A172 (cell line): ENCODE measurements at regions not wholly inside any gene's neighbourhood (a gene's known extent, or its start where the extent isn't known, plus 50 kb on each side); places are given as distances from the start of the nearest gene placed in this dataset.

Experiments
- DNase-seq: peaks from one replicate; pipeline ENCODE4 v3.0.0-alpha.2; 2015; ENCODE audit warnings: low spot score

DNA sequence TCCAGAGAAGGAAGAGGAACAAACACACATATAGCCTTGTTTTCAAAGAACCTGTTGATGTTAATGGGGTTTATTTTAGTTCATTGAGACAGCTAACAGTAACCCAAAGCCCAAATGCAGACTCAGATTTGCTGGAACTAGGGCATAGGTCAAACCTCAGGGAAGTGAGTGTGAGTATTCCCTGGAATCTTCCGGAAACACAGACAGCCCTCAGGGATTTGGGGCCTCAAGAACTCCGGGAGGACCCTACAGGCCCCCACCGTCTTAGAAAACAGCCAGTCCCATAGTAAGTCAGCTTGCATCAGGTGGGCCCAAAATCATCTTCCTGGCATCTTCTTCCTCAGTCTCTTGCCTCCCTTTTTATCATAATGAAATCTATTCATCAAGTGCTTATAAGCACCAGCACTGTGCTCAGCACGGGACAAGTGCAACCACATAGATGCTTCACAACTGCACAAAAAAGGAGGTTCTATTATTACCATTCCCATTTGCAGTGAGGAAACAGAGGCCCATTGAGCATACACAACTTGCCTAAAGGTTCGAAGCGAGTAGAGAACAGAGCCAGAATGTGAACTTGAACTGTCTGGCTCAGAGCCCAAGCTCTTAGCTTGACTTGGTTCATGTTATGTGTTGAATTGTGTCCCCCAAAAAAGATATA lies 50.2 kb upstream of the BCL11A start:
- DNase-seq: no peak

DNA sequence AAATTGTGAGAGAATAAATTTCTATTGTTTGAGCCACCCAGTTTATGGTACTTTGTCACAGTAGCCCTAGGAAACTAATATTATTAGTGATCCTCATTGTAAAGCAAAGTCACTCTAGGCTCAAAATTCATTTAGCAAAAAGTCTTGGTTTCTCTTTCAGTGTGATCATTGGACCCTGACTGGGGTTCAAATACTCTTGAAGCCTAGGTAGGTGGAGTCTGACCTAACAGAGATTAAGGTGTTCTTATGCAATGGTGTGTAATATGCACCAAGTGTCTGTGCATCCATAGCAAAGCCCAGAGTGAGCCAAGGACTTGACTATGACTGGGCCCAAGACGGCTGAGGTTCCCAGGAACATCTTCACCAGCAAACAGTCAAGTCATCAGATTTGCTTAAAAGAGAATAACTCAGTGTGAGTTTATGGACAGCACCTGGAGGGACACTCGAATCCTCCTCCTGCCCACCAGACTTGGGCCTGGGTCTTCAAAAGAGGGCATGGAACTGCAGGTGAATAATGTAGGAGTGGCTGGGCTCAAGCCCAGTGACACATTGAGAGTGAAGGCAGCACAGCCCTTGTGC lies 51.1 kb upstream of the BCL11A start:
- DNase-seq: no peak

DNA sequence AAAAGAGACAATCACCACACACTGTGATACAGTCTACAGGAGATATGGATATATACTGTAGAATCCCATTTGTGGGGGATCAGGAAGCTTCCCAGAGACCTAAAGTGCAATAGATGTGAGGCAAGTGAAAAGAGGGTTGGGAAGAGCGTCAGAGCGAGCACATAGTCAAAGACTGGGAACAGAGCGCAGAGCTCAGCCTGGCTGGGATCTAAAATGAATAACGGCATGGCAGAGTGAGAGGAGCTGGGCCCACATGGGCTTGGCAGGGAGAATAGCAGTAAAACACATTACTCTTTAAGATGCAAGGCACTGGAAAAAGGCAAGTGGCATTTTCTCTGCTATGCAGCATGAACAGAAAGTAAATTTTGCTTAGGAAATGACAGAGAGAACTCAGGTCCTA lies 52.4 kb upstream of the BCL11A start:
- no peak for DNase-seq

DNA sequence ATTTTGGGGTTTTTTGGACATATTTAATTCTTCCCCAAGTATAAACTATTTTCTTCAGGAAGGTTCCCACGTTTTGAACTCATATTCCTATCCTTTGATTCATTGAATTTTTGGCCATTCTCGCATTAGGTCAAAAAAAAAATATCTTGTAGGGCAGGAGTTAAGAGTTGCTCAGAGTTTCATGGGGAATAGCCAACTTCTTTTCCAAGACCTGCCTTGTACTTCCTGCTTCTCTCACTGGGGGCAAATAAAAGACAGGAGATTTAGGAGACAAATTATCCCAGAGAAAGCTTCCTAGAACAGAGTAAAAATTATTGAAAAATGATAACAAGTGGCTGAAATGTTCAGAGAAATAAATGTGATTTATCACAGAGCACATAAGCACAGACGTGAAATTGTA lies 55.2 kb upstream of the BCL11A start:
- no peak for DNase-seq

DNA sequence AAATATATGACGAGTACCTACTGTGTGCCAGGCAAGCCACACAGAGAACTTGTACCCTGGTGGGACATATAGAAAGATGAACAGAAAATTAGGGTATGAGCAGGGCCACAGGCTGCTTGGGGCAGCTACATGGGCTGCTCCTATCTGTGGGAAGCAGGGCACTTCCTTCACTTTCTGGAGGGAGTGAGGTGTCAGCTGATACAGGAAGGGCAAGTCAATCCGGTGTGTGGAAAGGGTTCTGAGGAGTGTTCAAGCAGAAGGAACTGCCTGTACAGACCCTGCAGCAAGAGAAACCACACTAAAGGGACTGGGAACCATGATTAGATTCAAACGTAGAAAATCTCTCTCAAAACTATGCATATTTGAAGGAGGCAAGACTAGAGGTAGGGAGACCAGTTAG lies 58.6 kb upstream of the BCL11A start:
- DNase-seq: no peak

DNA sequence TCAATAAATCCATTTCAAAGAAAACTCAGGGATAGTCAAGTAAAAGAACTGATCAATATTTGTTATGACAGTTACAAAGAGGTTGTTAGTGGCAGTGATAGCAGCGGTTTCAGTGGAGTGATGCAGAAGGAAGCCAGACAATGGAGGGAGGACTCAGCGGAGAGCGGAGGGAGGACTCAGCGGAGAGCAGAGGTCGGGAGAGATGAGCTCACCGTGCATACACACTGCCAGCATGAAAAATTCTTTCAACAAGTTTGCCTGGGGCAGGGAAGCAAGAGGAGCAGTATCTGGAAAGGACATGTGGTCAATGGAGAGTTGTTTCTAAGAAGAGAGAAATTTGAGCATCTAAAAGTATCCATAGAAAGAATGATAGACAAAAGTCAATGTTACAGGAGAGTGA lies 60.9 kb upstream of the BCL11A start:
- DNase-seq: no peak

DNA sequence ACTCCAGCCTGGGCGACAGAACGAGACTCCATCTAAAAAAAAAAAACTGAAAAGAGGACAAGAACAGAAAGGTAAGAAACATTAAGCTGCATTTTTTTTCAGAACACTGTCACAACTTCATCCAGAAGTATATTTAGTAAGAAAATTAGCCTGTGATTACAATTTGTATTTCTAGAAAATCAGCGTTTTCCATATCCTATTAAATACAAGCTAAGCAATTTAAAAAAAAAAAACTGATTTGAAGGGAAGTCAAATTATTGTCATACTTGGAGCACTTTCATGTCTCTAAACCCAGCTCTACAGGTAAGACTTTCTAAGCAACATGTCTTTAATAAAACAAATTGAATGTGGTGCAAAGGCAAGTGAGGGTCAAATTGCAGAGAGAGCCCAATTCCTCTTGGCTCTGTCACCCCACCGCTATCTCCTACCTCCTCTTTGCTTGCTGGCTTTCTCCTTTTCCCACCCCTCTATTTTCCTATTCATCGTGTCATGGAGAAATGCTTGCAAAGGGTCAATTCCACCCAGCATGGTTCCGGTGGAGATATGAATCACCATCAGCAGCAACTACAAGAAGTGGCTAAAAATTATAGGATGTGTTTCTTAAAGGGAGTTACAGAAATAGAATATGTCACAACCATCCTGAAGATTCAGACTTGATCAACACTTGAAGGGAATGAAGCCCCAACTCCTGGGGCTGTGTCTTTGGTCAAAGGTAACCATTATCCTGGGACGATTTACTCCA lies 68.4 kb upstream of the BCL11A start:
- DNase-seq: no peak

DNA sequence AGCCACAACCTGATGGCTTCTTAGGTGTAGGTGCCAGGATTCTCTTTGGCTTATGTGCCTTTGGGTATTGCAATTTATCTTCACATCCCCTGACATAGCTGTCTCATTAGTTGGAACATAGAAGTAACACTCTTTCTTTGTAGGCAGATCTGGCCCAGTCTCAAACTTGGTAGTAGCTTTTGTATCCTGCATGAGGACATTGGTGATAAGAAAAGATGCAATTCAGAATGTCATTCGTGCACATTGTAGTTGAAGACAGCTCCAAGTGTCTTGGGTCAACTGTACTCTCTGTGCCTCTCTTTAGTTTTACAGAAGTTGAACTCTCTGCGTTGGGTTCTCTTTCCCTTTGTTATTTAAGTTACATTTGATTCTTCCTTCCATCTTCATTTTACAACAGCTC lies 69.6 kb upstream of the BCL11A start:
- no peak for DNase-seq

DNA sequence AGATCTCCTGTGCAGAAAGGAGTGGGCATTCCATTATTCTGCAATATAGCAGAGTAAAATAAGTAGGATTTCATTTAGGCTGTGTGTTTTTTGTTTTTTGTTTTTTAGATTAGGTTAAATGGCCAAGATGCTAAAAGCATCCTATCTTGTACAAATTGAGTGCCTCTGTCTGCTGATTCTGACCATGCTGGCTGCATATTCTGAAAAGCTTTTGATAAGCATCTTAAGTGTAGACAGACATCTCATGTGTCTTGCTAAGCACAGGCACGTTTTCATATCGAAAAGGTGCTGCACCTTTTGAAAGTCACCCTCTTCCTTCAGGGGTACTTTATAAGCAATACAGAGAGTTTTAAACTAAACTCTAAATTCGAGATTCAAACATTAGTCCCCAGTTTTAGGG lies 74.0 kb upstream of the BCL11A start:
- no peak for DNase-seq

DNA sequence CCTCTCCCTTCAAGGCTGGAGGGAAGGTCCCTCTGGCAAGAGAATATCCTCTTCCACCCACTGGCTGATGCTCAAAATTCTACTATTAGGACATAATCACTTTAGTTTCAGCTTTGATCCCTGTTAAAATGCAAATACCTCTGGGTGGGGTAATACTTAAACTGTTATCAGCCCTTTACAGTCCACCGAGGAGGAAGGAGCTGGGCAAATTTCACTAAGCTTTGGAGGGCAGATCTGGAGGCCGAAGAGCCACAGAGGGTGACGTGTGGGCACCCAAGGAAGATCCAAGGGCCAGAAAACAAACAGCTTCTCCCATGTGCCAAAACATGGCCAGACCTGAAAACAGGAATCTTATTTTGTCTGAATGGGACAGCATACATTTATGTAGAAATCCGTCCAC lies 74.6 kb upstream of the BCL11A start:
- DNase-seq: no peak

DNA sequence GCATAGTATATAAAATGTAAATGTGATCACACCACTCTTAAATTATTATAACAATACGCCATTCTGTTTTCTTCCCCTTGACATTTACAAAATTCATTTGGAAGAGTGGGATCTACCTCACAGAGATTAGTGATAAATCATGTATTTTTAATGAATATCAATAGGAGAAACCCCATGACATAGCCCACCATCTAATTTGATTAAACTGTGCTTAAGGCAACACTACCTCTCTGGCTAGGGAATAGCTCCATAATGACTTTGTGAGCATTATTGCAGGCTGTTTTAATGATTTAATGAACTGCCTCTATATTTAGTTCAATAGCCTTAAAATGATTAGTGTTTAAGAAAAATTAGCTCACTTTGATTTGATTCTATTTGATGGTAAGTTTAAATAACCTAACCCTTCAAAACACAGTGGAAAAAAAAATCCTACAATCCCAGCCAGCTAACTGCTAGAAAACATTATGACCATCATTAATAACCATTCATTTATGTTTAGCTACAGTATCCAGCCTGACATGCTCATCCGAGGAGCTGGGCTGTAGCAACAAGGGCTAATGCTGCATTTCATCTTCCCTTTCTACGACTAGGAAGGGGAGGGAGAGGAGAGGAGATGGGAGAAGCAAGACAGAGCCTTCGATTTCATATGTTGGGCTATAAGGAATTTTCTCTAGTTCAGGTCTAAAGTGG lies 75.3 kb upstream of the BCL11A start:
- DNase-seq: no peak

DNA sequence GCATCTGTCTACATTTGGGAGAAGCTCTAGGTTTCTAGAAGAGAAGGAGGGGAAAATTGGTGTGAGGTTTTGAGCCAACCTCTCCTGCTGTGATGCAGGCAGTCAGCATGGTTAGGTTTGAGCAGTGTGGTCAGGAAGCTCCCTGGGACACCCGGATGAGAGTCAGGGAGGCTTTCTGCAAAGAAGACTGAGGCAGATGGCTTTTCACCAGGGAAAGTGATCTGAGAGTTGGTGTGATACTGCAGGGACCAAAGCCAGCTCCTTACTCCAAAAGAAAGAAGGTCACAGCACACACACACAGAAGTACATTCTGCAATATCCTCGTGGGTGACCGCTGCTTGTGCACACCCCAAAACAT lies 75.8 kb upstream of the BCL11A start:
- DNase-seq: no peak

DNA sequence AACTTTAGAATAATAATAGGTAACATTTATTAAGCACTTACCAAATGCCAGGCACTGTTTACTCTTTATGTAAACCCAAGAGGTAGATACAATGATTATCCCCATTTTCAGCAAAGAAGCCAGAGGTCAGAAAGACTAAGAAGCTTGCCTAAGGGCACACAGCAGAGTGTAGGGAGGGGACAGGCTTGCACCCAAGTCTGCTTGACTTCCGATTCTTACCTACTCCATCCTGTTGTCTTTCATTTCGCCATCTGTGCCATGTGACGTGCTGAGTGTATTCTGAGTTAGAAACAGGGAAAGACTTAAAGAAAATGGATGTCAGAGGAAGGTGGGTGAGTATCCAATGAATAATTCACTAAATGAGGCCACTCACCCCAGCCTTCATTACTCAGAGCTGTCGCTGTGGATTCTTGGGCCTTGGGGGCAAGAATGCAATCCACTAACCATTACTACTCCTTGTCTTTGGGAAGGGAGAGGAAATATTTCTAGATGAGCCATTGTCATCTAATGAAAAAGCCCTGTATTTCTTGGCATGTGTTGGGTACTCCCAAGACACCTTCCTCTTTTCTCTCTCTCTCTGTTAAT lies 76.4 kb upstream of the BCL11A start:
- DNase-seq: no peak

DNA sequence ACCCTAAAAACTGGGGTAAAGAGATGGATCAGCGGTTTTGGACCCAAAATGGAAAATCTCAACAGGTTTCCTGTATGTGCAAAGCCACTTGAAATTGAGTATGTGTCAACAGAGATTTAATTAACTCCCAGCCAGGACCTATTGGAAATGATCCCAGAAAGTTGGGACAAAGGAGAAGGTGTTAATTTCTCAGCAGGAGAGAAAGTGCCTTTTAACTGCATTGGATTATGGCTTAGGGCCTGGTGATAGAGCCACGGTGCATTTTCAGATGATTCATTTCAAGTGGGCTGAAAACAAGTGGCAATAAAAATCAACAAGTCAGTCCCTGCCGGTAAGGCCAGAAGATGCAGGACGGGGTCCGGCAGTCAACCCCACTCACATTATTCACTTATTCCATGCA lies 80.2 kb upstream of the BCL11A start:
- no peak for DNase-seq

DNA sequence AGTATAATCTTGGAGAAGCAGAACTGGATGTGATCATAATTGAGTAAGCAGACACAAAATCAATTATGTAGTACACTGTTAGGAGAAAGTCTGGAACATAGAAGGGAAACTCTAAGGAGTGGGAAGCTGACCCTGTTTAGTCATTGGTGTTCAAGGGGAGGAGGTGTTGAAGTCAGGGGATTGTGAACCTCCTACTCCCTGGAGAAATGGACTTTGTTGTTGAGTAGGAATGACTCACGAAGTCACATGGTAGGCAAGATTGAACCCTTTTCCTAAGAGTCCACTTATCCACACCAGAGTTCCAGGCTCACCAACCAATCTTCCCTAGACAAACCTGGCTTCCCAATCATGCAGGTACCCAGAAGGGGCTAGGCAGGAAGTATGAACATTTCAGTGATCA lies 81.0 kb upstream of the BCL11A start:
- DNase-seq: no peak

DNA sequence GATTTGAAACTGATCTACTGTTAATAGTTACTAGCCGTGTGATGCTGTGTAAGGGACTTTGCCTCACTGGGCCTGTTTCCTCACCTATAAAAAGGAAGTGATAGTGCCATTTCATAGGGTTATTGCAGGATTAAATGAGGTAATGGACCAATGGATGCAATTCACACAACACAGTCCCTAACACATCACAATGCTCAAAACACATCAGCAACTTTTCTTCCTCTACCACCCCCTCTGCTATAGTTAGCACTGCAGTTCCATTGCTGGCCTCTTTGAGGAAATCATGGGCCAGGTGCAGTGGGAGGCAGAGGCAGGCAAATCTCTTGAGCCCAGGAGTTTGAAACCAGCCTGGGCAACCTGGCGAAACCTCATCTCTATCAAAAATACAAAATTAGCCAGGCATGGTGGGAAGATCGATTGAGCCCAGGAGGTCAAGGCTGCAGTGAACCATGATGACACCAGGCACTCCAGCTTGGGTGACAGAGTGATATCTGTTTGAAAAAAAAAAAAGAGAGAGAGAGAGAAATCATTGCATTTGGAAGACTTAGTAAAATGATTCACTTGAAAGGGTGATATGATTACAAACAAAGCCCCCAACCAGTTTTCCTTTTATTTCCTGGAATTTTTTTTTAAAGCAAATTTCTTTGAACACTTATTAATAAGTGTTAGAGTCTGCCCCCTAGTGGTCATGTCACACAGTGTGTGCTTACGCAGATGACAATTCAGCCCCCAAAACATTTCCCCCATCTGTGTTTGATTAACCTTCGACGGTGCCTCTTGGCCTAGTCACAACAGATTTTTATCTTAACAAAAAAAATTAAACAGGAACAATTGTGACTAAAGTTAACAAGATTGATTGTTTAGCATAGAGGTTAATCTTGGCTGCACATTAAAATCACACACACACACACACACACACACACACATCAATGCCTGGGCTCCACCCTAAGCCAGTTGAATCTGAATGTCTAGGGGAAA lies 88.6 kb upstream of the BCL11A start:
- DNase-seq: peak; percentile 41

DNA sequence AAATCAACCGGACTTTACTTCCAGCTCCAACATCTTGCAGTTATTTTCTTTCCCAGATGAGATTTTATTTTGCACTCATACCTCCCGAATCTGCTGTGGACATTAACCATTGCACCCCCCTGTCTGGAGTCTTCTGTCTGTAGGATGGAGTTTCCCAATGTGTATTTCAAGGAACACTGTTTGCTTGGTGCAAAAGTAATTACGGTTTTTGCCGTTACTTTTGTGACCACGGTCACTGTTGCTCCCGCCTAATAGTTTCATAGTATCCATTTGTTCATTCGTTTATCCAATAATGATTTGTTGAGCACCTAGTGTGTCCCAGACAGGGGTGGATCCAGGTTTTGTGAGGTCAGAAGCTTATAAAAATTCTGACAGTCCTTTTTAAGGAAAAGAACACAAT lies 90.3 kb upstream of the BCL11A start:
- DNase-seq: no peak

DNA sequence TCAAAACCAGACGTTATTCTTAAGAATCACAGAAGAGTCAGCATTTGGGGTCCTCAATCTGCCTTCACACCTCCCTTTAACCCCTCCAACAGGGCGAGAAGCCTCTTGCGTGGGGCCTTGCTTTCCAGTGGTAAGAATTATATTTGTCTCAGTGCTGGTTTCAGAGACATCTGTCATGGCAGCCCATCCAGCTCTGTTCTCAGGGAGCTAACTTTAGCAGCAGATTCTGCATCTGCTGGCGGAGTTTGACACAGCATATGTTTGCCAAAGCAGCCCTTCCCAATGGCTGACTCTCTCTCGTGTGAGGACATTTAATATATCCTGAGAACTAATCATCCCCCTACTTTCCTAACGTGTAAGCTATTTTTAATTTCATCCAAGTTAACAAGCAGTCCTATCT lies 91.5 kb upstream of the BCL11A start:
- DNase-seq: no peak

DNA sequence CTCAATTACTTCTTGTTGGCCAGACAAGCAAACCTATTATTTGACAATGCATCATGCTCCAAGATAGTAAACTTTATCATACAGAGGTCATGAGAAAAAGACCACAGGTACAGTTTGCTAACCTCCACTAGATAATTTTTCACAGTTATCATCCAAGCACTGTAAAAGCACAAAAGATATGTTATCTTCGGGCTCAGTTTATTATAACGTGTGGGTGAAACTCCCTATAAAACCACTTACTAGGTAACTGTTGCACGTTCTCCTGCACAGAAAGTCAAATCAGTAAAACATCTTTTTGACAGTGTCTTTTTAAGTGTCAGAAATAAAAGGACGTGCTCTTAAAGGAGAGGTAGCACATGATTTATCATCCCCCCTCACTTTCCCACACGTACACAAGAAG lies 94.7 kb upstream of the BCL11A start:
- no peak for DNase-seq

DNA sequence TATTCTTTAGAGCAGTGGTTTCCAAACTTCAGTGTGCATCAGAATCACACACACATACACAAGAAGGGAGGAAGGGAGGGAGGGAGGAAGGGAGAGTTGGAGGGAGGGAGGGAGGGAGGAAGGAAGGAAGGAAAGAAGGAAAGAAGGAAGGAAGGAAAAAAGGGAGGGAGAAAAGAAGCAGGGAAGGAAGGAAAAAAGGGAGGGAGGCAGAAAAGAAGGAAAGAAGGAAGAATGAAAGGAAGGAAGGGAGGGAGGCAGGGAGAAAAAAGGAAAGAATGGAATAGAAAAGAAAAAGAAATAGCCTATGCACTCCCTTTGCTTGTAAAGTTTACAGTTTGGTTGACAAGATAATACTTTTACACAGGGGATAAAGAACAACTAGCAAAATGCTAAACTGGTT lies 96.3 kb upstream of the BCL11A start:
- DNase-seq: no peak

DNA sequence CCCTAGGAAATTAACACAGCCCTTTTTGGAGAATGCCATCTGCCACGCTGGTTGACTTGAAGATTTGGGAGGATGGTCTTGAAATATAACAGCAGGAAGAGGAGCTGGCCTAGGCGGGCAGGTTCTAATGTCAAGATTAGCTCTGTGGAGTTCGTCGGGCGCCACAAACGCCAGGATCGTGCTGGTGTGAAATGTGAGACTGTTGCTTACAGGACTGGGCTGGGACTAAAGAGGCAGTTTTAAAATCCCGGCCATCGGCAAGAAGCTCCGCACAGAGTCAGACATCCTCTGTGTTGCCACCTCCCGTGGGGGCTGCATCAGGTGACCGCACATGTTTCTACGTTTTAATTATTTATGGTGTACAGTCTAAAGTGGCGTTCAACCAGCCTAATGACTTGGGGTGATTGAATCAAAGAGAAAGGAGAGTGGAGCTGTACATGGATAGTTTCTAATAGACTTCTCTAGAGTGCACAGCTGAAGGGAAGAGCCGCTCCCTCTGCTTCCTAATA lies 99.4 kb upstream of the BCL11A start:
- no peak for DNase-seq
